ENCODE measurements at regions not wholly inside any gene's neighbourhood (a gene's known extent, or its start where the extent isn't known, plus 50 kb on each side); places are given as distances from the start of the nearest gene placed in this dataset.
A peak's percentile ranks its signal among the peaks of the same experiment; 100 is the strongest.
"Not testable (repeated sequence)": the region's sequence is repeated elsewhere in the genome, so short reads cannot be mapped to it uniquely, and the experiment has no call there.

GRCh38 chr6:67717281-67717680, 917.8 kb upstream of the ADGRB3 start:
- DNase-seq, result no peak

DNA sequence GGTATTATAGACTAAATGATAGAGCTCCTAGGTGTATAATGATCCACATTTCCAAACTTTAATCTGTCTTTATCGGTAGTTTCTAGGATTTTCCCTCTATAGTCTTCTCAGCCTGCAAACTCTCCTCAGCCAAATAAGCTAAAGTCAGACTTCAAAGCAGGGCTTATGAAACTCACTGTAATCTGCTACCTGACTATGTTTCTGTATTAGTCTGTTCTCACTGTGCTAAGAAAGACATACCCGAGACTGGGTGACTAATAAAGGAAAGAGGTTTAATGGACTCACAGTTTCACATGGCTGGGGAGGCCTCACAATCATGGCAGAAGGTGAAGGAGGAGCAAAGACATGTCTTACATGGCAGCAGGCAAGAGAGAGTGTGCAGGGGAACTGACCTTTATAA, 928.7 kb upstream of the ADGRB3 start:
- no peak for DNase-seq

- DNase-seq, result no peak
These were observed 936.5 kb upstream of the ADGRB3 start for GRCh38 chr6:67698534-67698933.

DNA sequence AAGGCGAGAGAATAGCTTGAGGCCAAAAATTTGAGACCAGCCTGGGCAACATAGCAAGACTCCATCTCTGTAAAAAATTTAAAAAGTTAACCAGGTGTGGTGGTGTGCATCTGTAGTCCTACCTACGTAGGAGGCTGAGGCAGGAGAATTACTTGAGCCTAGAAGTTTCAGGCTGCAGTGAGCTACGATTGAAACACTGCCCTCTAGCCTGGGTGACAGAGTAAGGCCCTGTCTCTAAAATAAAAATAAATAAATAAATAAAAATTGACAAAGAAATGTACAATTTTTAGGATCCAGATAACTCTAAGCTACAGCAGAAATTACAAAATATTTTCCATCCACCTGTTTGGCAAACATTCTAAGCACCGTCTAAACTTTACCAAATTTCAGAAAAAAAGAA, 941.0 kb upstream of the ADGRB3 start:
- DNase-seq, result no peak

- no peak for DNase-seq
These were observed 945.8 kb upstream of the ADGRB3 start for GRCh38 chr6:67689329-67689728.

DNA sequence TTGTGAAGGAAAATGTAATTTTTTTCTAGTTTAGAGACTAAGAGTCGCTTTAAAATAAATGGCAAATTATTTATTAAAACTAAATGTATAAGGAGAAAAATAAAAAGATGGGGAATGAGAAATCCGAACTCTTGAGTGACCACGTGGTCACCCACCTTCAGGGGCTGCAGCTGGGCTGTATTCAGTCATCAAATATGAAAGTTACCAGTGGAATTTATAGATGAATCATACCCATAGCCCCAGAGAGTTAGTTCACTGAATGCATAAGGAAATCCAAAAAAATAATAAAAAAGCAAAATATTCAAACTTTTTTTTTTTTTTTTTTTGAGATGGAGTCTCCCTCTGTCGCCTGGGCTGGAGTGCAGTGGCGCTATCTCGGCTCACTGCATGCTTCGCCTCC, 947.7 kb upstream of the ADGRB3 start:
- no peak for DNase-seq

DNA sequence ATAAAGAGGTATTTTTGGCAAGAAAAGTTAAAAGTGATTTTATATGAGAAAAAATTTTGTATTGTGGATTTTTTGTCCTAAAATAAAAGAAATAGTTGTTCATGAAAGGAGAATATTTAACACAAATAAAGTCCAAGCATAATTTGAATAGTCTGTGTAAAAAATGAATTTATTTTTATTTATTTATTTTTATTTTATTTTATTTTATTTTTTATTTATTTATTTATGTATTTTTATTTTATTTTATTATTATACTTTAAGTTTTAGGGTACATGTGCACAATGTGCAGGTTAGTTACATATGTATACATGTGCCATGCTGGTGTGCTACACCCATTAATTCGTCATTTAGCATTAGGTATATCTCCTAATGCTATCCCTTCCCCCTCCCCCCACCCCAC, 948.9 kb upstream of the ADGRB3 start:
- not testable (repeated sequence) for DNase-seq

GRCh38 chr6:67683960-67684359, 951.1 kb upstream of the ADGRB3 start:
- peak; percentile 4 for DNase-seq

GRCh38 chr6:67680297-67680932, 954.7 kb upstream of the ADGRB3 start:
- DNase-seq, result no peak

DNA sequence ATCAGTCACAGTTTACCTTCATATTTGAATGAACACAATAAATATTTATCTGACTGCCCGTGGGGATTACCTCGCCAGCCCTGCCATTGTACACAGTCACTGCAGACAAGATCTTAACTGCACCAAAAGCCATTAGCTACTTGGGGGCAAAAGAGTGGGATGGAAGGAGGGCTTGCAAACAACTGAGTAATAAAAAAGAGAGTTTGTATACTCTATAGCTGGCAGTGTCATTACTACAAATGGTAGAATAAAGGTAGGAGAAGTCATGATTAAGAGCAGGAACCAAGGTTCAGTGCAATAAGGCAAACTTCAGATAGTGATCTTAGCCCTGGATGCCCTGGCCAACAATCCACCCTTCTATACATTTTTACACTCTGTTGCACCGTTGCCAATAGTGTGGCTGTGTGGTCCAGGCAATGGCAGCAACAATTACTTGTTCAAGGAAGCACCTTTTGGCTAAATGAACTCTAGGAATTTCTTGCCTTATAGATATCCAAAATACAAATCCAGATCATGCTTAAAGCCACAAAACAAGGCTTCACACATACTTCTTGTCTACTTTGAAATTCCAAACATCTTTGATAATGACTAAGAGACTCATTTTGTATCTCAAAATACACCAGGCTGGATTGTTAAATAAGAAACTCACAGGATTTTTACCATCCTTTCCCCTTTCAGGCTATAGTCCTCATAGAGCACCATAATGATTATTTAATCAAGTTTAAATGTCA, 955.4 kb upstream of the ADGRB3 start:
- no peak for DNase-seq

GRCh38 chr6:67676892-67677291, 958.2 kb upstream of the ADGRB3 start:
- DNase-seq, result no peak

GRCh38 chr6:67667637-67668422, 967.3 kb upstream of the ADGRB3 start:
- DNase-seq, result no peak

- no peak for DNase-seq
These were observed 968.7 kb upstream of the ADGRB3 start for GRCh38 chr6:67666177-67666964.

DNA sequence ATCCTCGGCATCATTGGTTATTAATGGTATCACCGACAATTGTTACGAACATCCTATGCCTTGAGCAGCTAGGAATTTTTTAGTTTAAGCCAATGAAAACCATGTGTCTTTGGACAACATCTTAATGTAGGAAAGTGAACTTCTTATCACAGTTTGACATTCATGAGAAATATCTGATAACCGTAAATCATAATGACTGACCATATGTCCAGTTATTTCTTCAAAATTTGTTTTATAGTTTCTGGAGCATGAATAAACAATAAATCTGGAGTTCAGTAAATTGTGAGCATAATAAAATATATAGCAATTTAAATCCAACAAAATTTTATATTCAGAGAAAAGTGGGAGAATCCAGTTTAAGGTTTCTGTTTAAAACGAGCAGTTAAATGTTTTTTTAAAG, 970.1 kb upstream of the ADGRB3 start:
- no peak for DNase-seq

- DNase-seq, result no peak
These were observed 971.8 kb upstream of the ADGRB3 start for GRCh38 chr6:67663105-67663895.

GRCh38 chr6:67653561-67653960, 981.5 kb upstream of the ADGRB3 start:
- DNase-seq, result no peak

DNA sequence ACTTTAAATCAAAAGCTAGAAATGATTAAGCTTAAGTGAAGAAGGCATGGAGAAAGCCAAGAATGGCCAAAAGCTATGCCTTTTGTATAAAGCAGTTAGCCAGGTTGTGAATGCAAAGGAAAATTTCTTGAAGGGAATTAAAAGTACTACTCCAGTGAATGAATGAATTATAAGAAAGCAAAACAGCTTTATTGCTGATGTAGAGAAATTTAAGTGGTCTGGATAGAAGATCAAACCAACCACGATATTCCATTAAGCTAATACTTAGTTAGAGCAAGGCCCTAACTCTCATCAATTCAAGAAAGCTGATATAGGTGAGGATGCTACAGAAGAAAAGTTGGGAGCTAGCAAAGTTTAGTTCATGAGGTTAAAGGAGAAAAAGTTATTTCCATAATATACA, 988.5 kb upstream of the ADGRB3 start:
- DNase-seq, result no peak

DNA sequence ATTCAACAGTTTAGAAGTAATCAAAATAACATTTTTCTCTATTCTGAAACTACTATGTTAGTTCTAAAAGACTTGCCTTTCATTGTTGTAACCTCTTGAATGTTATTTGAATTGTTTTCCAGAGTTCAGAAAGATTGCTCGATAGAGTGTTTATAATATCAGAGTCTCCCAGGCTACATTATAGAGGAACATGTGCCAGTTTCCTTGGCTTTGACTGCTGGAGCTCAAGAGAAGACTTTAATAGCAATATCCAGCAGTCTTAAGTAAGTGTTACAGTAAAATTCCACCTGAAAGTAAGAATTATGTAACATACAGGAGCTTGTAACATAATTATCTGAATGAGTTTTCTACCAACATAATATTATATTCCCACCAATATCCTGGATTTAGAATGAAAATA, 991.8 kb upstream of the ADGRB3 start:
- no peak for DNase-seq

DNA sequence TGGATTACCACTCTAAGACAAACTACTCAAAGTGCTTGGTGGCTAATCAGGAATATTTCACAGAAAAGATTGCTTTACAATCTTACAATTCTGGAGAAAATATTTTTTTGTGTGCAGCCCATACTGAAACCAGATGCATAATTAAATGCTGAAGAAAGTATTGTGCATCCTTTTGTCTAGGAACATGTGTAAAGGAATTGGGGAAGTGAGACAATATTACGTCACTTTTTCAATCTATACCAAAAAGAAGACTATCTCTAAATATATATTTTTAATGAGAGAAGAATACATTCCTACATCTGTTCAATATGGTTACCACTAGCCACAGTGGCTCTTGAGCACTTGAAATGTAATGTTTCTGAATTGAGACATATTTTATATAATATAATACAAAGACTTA, 992.5 kb upstream of the ADGRB3 start:
- DNase-seq, result no peak

- DNase-seq, result no peak
These were observed 994.6 kb upstream of the ADGRB3 start for GRCh38 chr6:67640484-67640883.

DNA sequence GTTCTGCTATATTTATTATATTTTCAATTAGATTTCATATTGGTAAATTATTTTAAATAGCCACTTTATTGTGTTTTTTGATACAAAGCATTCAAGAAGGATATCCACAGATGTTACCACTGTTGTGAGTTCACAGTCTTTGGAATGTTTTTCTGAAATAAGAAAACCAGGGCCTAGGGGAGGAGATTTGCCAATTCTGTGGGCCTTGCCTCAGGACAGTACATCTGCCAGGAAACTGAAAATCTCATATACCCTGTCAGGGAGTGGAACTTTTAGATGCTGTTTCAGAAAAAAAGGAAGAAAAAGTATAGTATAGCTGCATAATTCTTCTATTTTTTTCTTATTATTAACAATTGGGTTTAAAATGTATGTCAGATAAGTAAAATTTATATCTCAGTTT, 995.9 kb upstream of the ADGRB3 start:
- DNase-seq, result no peak

GRCh38 chr6:67634199-67634598, 1000.9 kb upstream of the ADGRB3 start:
- DNase-seq, result no peak

Measured in GF-D8 (cell line).